ENCODE measurements at regions not wholly inside any gene's neighbourhood (a gene's known extent, or its start where the extent isn't known, plus 50 kb on each side); places are given as distances from the start of the nearest gene placed in this dataset.

DNA sequence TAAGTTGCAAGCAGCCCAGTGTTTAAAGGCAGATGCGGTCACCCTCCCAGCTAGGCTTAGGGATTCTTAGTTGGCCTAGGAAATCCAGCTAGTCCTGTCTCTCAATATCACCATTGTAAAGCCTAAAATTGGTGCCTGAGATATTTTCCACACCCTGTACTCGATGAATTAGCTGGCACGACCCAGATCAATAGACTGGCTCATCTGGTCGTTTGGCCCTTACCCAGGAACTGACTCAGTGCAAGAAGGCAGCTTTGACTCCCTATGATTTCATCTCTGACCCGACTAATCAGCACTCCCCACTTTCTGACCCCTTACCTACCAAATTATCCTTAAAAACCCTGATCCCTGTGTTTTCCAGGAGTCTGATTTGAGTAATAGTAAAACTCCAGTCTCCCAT, 384.9 kb upstream of the SLC7A11 start:
- TF ChIP-seq, protein P1, sequence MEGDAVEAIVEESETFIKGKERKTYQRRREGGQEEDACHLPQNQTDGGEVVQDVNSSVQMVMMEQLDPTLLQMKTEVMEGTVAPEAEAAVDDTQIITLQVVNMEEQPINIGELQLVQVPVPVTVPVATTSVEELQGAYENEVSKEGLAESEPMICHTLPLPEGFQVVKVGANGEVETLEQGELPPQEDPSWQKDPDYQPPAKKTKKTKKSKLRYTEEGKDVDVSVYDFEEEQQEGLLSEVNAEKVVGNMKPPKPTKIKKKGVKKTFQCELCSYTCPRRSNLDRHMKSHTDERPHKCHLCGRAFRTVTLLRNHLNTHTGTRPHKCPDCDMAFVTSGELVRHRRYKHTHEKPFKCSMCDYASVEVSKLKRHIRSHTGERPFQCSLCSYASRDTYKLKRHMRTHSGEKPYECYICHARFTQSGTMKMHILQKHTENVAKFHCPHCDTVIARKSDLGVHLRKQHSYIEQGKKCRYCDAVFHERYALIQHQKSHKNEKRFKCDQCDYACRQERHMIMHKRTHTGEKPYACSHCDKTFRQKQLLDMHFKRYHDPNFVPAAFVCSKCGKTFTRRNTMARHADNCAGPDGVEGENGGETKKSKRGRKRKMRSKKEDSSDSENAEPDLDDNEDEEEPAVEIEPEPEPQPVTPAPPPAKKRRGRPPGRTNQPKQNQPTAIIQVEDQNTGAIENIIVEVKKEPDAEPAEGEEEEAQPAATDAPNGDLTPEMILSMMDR (IDR thresholded peaks at IDR 0.05) = no peak
- no peak for TF ChIP-seq POLR2AphosphoS5 (IDR thresholded peaks at IDR 0.05)
- TF ChIP-seq POLR2A (IDR thresholded peaks at IDR 0.05) = no peak
